ENCODE measurements at regions not wholly inside any gene's neighbourhood (a gene's known extent, or its start where the extent isn't known, plus 50 kb on each side); places are given as distances from the start of the nearest gene placed in this dataset.

DNA sequence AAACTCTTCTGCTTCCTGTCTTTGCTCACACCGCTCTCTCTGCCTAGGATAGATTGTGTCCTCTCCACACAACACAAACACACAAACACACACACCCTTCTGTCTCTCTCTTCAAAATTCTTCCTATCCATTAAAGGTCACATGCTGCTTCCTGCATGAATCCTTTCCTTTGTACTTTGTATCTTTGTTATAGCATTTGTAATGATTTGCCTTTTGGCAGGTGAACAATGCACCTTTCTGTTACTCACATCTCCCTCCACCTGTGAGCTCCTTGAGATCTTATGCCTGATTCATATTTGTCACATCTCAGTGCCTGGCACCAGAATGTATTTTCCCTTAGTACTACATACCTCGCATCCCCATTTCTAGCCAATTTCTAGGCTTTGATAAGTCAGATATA, 251.4 kb upstream of the UMPS start:
- H3K27ac ChIP-seq (ENCODE audit: insufficient read depth, low read depth, low read length, poor library complexity, severe bottlenecking), result no peak overlapping the region
- H3K4me1 ChIP-seq (ENCODE audit: control insufficient read depth, insufficient read depth, low read length), result peaks cover 8% of the 10 kb centered on the region
- no peaks in the 10 kb centered on the region for H3K27me3 ChIP-seq (ENCODE audit: control insufficient read depth, insufficient read depth, low read length, poor library complexity, severe bottlenecking)
- WGBS, 2 experiments, result 94 to 98% methylated on average over 2 of the region's 2 CpGs
- no peak overlapping the region for H3K4me3 ChIP-seq (ENCODE audit: insufficient read depth, low read depth, low read length)
- no peaks in the 10 kb centered on the region for H3K9me3 ChIP-seq (ENCODE audit: control insufficient read depth, low read length)
- no peaks in the 10 kb centered on the region for H3K36me3 ChIP-seq (ENCODE audit: control insufficient read depth, insufficient read depth, low read length)

- Histone ChIP-seq H3K27me3 (ENCODE audit: control insufficient read depth, insufficient read depth, low read length, poor library complexity, severe bottlenecking) (no peaks in the 10 kb centered on the region), H3K36me3 (ENCODE audit: control insufficient read depth, insufficient read depth, low read length) (no peaks in the 10 kb centered on the region), H3K4me1 (ENCODE audit: control insufficient read depth, insufficient read depth, low read length) (peaks cover 8% of the 10 kb centered on the region), H3K4me3 (ENCODE audit: insufficient read depth, low read depth, low read length) (no peak overlapping the region), H3K9me3 (ENCODE audit: control insufficient read depth, low read length) (no peaks in the 10 kb centered on the region), H3K27ac (ENCODE audit: insufficient read depth, low read depth, low read length, poor library complexity, severe bottlenecking) (no peak overlapping the region)
- 95 to 97% methylated on average over 2 of the region's 2 CpGs for WGBS, 2 experiments
Observed at GRCh38 chr3:124483915-124484470, 246.3 kb upstream of the UMPS start.

GRCh38 chr3:124486324-124486723, 243.9 kb upstream of the UMPS start:
- Histone ChIP-seq H3K27me3 (ENCODE audit: control insufficient read depth, insufficient read depth, low read length, poor library complexity, severe bottlenecking) (no peaks in the 10 kb centered on the region), H3K9me3 (ENCODE audit: control insufficient read depth, low read length) (no peaks in the 10 kb centered on the region), H3K27ac (ENCODE audit: insufficient read depth, low read depth, low read length, poor library complexity, severe bottlenecking) (no peak overlapping the region), H3K4me3 (ENCODE audit: insufficient read depth, low read depth, low read length) (no peak overlapping the region), H3K36me3 (ENCODE audit: control insufficient read depth, insufficient read depth, low read length) (no peaks in the 10 kb centered on the region), H3K4me1 (ENCODE audit: control insufficient read depth, insufficient read depth, low read length) (peaks cover 8% of the 10 kb centered on the region)
- WGBS, 2 experiments, result 46 to 56% methylated on average over 1 to 2 of the region's 2 CpGs

DNA sequence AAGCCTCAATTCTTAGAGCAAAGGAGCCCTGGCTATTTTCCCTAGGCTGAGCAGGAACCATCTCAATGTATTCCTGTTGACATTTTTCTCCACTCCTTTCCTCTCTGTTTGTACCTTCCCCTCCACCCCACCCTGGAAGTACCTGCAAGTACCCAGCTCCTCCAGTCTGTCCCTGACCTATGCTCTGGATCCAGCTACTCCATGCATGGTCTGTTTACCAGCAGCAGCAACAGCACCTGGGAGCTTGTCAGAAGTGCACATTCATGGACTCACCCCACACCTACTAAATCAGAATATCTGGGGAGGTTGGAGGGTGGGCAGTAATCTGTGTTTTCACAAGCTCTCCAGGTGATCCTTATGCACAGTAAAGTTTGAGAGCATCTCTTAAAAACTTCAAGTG, 240.7 kb upstream of the UMPS start:
- Histone ChIP-seq H3K4me3 (ENCODE audit: insufficient read depth, low read depth, low read length) (no peak overlapping the region), H3K9me3 (ENCODE audit: control insufficient read depth, low read length) (no peaks in the 10 kb centered on the region), H3K4me1 (ENCODE audit: control insufficient read depth, insufficient read depth, low read length) (no peaks in the 10 kb centered on the region), H3K27me3 (ENCODE audit: control insufficient read depth, insufficient read depth, low read length, poor library complexity, severe bottlenecking) (no peaks in the 10 kb centered on the region), H3K27ac (ENCODE audit: insufficient read depth, low read depth, low read length, poor library complexity, severe bottlenecking) (no peak overlapping the region), H3K36me3 (ENCODE audit: control insufficient read depth, insufficient read depth, low read length) (no peaks in the 10 kb centered on the region)

- Histone ChIP-seq H3K4me3 (ENCODE audit: insufficient read depth, low read depth, low read length) (no peak overlapping the region), H3K36me3 (ENCODE audit: control insufficient read depth, insufficient read depth, low read length) (no peaks in the 10 kb centered on the region), H3K27ac (ENCODE audit: insufficient read depth, low read depth, low read length, poor library complexity, severe bottlenecking) (no peak overlapping the region), H3K9me3 (ENCODE audit: control insufficient read depth, low read length) (no peaks in the 10 kb centered on the region), H3K27me3 (ENCODE audit: control insufficient read depth, insufficient read depth, low read length, poor library complexity, severe bottlenecking) (no peaks in the 10 kb centered on the region), H3K4me1 (ENCODE audit: control insufficient read depth, insufficient read depth, low read length) (no peaks in the 10 kb centered on the region)
- 89 to 90% methylated on average over 8 of the region's 8 CpGs for WGBS, 2 experiments
Observed at GRCh38 chr3:124491098-124491497, 239.2 kb upstream of the UMPS start.

DNA sequence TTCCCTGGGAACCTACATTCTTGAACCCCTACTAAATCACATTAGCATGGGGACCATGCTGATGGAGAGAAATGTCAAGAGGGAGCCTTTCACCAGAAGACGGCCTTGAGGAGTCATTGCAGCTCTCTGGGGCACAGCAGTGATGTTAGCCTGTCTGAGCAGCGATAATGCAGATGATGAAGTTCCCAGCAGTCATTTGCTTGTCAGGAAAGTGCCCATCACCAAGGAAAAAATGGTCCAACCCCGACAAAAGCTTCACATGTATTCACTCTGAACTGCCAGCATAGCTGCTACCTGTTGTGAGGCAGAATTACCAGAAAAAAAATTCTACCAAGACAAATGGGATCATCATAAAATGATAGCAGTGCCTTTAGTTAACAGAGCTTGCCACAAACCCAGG, 238.4 kb upstream of the UMPS start:
- H3K4me3 ChIP-seq (ENCODE audit: insufficient read depth, low read depth, low read length), result no peak overlapping the region
- H3K4me1 ChIP-seq (ENCODE audit: control insufficient read depth, insufficient read depth, low read length), result no peaks in the 10 kb centered on the region
- no peaks in the 10 kb centered on the region for H3K36me3 ChIP-seq (ENCODE audit: control insufficient read depth, insufficient read depth, low read length)
- WGBS, 2 experiments, result 90 to 94% methylated on average over 3 of the region's 3 CpGs
- no peaks in the 10 kb centered on the region for H3K27me3 ChIP-seq (ENCODE audit: control insufficient read depth, insufficient read depth, low read length, poor library complexity, severe bottlenecking)
- no peaks in the 10 kb centered on the region for H3K9me3 ChIP-seq (ENCODE audit: control insufficient read depth, low read length)
- H3K27ac ChIP-seq (ENCODE audit: insufficient read depth, low read depth, low read length, poor library complexity, severe bottlenecking), result no peak overlapping the region

DNA sequence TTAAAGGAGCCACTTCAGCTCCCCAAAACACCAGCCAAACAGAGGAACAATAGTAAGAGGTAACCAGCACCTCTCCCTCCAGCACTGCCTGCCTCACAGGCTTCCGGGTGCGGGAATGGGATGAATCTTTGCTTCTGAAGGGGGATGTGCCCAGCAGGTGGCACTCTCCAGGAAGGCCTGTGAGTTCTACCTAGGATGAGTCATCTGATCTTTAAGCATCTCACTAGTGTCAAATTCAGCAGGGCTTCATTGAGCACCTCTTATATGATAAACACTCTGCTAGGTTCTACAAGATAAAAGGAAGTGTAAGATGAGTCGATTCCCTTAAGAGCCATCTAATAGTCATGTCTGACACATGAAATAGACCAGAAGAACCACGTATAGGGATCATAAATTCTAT, 237.4 kb upstream of the UMPS start:
- Histone ChIP-seq H3K27me3 (ENCODE audit: control insufficient read depth, insufficient read depth, low read length, poor library complexity, severe bottlenecking) (no peaks in the 10 kb centered on the region), H3K9me3 (ENCODE audit: control insufficient read depth, low read length) (no peaks in the 10 kb centered on the region), H3K27ac (ENCODE audit: insufficient read depth, low read depth, low read length, poor library complexity, severe bottlenecking) (no peak overlapping the region), H3K4me1 (ENCODE audit: control insufficient read depth, insufficient read depth, low read length) (no peaks in the 10 kb centered on the region), H3K36me3 (ENCODE audit: control insufficient read depth, insufficient read depth, low read length) (no peaks in the 10 kb centered on the region), H3K4me3 (ENCODE audit: insufficient read depth, low read depth, low read length) (no peak overlapping the region)
- WGBS, 2 experiments, result 84 to 88% methylated on average over 4 of the region's 4 CpGs

DNA sequence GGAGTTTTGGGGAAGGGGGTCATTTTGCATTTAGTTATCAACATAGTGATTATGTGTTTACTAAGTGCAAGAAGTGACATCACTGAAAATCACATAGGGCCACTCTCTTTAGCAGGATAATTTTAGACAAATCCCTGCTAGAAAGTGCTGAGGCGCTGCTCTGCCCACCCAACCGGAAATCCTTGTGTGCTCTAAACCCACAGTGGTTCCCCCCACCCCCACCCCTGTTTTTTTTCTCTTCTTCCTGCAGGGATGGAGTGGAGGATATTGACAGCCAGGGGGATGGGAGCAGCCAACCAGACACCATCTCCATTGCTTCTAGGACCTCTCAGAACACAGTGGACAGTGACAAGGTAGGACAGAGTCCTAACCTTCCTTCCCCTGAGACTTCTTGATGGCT, 234.2 kb upstream of the UMPS start:
- Histone ChIP-seq H3K27ac (ENCODE audit: insufficient read depth, low read depth, low read length, poor library complexity, severe bottlenecking) (no peak overlapping the region), H3K4me1 (ENCODE audit: control insufficient read depth, insufficient read depth, low read length) (no peaks in the 10 kb centered on the region), H3K36me3 (ENCODE audit: control insufficient read depth, insufficient read depth, low read length) (no peaks in the 10 kb centered on the region), H3K9me3 (ENCODE audit: control insufficient read depth, low read length) (no peaks in the 10 kb centered on the region), H3K27me3 (ENCODE audit: control insufficient read depth, insufficient read depth, low read length, poor library complexity, severe bottlenecking) (no peaks in the 10 kb centered on the region), H3K4me3 (ENCODE audit: insufficient read depth, low read depth, low read length) (no peak overlapping the region)
- 86 to 94% methylated on average over 2 of the region's 2 CpGs for WGBS, 2 experiments

DNA sequence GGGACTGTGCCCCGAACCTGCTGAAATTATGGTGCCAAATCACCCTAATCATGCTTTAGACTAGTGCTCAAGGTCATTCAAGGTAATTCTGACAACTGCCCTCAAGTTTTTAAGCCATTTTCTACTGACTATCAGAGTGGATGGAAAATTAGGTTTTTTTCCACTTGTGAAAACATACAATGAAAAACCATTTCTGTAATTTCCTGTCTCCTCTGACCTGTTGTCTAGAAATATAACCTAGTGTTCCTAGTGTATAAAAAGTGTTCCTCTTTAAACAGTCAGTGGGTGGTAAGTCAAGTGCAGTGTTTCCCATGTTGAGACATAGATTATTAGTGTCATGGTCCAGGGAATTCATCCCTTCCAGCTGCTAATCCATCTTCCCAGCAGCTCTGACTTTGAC, 232.8 kb upstream of the UMPS start:
- 93 to 100% methylated on average over 1 of the region's 1 CpG for WGBS, 2 experiments
- H3K4me1 ChIP-seq (ENCODE audit: control insufficient read depth, insufficient read depth, low read length), result no peaks in the 10 kb centered on the region

GRCh38 chr3:124498891-124499290, 231.4 kb upstream of the UMPS start:
- Histone ChIP-seq H3K4me1 (ENCODE audit: control insufficient read depth, insufficient read depth, low read length) (no peaks in the 10 kb centered on the region), H3K9me3 (ENCODE audit: control insufficient read depth, low read length) (no peaks in the 10 kb centered on the region), H3K27me3 (ENCODE audit: control insufficient read depth, insufficient read depth, low read length, poor library complexity, severe bottlenecking) (no peaks in the 10 kb centered on the region), H3K36me3 (ENCODE audit: control insufficient read depth, insufficient read depth, low read length) (no peaks in the 10 kb centered on the region), H3K4me3 (ENCODE audit: insufficient read depth, low read depth, low read length) (no peak overlapping the region), H3K27ac (ENCODE audit: insufficient read depth, low read depth, low read length, poor library complexity, severe bottlenecking) (no peak overlapping the region)
- WGBS, 2 experiments, result 93 to 100% methylated on average over 2 to 4 of the region's 4 CpGs

More for the DNA sequence above, 232.8 kb upstream of the UMPS start:
- Histone ChIP-seq H3K4me3 (ENCODE audit: insufficient read depth, low read depth, low read length) (no peak overlapping the region), H3K9me3 (ENCODE audit: control insufficient read depth, low read length) (no peaks in the 10 kb centered on the region), H3K27ac (ENCODE audit: insufficient read depth, low read depth, low read length, poor library complexity, severe bottlenecking) (no peak overlapping the region), H3K27me3 (ENCODE audit: control insufficient read depth, insufficient read depth, low read length, poor library complexity, severe bottlenecking) (no peaks in the 10 kb centered on the region), H3K36me3 (ENCODE audit: control insufficient read depth, insufficient read depth, low read length) (no peaks in the 10 kb centered on the region)
